ENCODE measurements at regions not wholly inside any gene's neighbourhood (a gene's known extent, or its start where the extent isn't known, plus 50 kb on each side); places are given as distances from the start of the nearest gene placed in this dataset.

- no peak for DNase-seq
These were observed 60.3 kb upstream of the CFAP46 start for GRCh38 chr10:133002685-133003084.

DNA sequence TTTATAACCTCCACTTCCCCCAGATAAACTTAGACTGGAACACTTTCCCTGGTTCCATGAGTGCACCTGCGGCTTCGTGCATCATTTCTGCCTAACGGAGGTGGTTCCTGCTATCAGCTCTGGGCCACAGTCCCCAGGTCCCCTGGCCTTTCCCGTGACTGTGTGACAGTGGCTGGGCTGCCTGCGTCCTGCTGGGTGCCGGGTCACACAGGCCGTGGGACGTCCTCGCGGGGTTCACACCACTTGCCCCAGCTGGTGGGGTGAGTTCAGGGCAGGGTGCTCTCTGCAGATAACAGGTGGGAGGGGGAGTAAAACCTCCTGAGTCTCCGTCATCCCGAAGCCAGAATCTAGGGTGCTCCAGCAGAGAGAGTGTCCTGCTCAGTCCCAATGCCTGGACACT is 58.7 kb upstream of the CFAP46 start:
- DNase-seq = no peak

GRCh38 chr10:133000648-133001047 is 58.3 kb upstream of the CFAP46 start:
- no peak for DNase-seq

DNA sequence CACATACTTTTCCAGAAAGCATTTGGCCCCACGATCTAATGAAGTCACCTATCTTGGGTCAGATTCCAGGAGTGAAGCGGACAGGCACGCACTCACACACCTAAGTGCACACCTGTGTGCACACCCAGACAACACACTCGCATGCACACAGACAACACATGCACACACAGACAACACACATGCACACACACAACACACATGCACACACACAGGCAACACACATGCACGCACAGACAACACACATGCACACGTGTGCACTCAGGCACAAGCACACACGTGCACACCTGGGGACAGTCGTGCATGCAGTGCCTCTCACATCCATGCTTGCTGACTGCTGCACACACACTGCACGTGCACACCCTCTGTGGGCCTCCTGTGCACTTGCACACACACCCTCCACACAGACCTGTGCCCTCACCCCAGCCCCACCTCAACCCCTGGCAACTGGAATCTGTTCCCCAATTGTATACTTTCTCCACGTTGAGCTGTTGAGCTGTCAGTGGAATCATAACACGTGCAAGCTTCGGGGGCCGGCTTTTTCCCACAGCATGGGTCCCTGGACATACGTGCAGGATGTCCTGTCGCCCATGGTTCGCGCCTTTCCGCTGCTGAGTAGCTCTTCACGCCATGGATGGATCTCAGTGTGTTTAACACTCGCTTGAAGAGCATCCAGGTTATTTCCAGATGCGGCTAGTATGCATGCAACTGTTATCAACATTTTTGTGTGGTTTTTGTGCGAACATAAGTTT is 55.3 kb upstream of the CFAP46 start:
- DNase-seq = no peak

- DNase-seq = no peak
These were observed 54.4 kb upstream of the CFAP46 start for GRCh38 chr10:132996603-132997343.

GRCh38 chr10:132995909-132996602 is 53.7 kb upstream of the CFAP46 start:
- DNase-seq = no peak

DNA sequence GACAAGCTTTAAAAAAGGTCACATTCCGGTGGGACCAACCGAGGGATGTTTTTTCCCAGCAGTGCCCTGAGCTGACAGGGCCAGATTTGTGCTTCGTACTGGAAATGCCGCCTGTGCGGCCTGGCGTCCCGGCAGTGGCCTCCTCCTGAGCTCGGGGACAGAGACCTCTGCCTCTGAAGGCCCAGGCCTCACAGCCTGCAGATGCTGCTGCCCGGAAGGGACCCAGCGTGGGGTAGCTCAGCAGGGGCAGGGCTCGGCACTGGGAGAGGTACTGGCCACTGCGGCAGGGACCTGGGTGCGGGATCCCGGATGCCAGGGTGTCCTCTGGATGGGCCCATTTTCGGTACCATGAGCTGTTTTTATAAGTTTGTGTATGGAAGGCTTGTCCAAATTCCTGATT is 52.4 kb upstream of the CFAP46 start:
- DNase-seq = no peak

DNA sequence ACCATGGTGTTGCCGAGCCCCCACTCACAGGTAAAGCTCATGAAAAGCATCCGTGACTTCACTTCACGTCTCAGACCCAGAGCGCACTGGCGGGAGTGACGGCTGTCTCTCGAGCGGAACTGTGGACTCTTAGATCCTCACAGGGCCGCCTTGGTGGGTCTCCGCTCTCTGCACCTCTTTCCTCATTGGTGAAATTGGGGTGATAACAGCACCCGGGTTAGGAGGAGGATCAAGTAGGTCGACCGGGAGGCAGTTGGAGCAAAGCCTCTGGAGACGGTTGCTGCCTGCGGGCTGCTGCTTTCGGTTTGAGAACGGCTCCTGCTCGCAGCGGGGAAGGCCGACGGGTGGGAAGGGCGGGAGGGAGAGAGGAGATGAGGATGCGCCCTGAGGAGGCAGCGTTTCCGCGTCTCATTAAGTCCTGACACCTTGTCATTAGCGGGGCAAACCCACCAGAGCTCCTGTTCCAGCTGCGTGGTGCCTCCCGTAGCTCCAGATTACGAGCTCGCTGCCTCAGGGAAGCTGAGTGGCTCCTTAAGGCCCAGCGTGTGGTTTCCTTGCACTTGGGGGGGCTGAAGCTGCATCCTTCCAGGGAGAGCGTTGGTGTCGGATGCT is 51.9 kb upstream of the CFAP46 start:
- no peak for DNase-seq

DNA sequence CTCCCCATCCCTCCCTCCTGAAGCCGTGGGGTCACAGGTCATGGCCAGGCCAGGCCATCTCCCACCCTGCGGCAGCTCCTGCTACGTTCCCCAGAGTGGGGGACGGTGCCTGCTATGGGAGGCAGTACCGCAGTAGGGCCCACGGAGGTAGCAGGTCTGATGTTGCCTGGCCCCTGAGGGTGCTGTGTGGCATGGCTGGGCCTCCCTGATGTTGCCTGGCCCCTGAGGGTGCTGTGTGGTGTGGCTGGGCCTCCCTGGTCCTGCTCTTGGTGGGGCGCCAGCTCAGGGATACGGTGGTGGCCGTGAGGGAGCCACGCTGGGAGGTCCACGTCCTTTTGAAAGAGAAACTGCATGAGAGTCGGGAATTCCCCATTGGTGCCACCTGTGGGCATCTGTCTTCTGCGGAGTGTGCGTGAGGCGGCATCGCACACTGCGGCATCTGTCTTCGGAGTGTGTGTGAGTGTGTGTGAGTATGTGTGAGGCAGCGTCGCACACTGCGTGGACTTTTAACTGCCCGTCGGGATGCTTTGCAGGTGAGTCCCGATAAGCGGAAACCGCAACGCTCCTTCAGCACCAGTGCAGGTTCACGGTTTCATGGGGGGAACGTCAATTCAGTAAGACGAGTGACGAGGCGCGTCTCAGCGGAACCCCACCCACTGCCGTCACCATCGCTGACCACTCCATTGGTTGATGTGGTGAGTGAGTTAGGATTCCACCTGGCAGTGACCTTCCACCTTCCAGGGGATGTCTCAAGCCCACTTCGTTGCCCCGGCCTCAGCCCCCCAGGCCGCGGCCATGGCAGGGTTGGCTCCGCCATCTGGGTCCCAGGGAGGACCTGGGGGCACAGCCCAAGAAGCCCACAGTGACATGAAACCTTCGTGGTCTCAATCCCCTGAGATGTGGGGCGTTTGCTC is 51.2 kb upstream of the CFAP46 start:
- DNase-seq = no peak

GRCh38 chr10:132992433-132993215 is 50.3 kb upstream of the CFAP46 start:
- no peak for DNase-seq

Data from AML-193 (cell line).